Testis (tissue), 2 donors: ENCODE measurements at regions not wholly inside any gene's neighbourhood (a gene's known extent, or its start where the extent isn't known, plus 50 kb on each side); places are given as distances from the start of the nearest gene placed in this dataset.

ENCODE experiments used
- CTCF ChIP-seq, 3 experiments: fragments of 450-650 bp in 2 of 3; fragments of 200-600 bp in 1 of 3; sonication (generic) in 1 of 3; IDR thresholded peaks; one replicate each; pipeline ENCODE4 v1.5.1; 2016 to 2019; ENCODE audit warnings: antibody characterized with exemption in 3 of 3, mild to moderate bottlenecking in 2 of 3, moderate library complexity in 1 of 3
- POLR2A ChIP-seq: fragments of 450-650 bp; IDR thresholded peaks from one replicate; pipeline ENCODE4 v1.6.1; 2017; ENCODE audit warnings: antibody characterized with exemption, mild to moderate bottlenecking, moderate library complexity

DNA sequence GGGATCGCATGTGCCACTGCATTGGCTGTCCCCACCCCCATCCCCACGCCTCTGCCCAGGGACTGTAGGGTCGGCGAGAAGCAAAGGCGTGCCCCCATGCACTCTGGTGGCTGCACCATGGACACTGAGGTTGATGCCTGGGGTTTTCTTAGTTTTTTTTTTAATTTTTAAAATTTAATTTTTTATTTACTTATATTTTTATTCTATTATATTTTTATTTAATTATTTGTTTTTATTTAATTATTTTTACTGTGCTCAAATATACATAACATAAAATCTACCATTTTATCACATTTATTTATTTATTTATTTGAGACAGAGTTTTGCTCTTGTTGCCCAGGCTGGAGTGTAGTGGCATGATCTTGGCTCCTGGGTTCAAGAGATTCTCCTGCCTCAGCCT, 57.4 kb downstream of the SOCS3 start:
- TF ChIP-seq CTCF (IDR thresholded peaks at IDR 0.05) (no peak), POLR2A (no peak)
